CD4-positive, alpha-beta T cell (primary cell): ENCODE measurements at regions not wholly inside any gene's neighbourhood (a gene's known extent, or its start where the extent isn't known, plus 50 kb on each side); places are given as distances from the start of the nearest gene placed in this dataset.

Source experiments
- ATAC-seq: fragments of 200-7000 bp; cut with Tn5 transposase; one replicate; pipeline ENCODE4 v1.10.0; 2022; ENCODE audit warnings: mild to moderate bottlenecking; ENCODE audit not compliant: poor library complexity
- CTCF ChIA-PET: fragments of 350-600 bp; sonication (Branson Sonifier 250); formaldehyde crosslinking; loops from one replicate; lab custom pipeline; 2021; ENCODE audit warnings: antibody characterized with exemption, inconsistent platforms; lab: Charles Lee
- POLR2A ChIA-PET: fragments of 350-600 bp; sonication (Branson Sonifier 250); formaldehyde crosslinking; loops from one replicate; lab custom pipeline; 2021; ENCODE audit warnings: antibody characterized with exemption, inconsistent platforms; lab: Charles Lee
- DNase-seq, 14 experiments: peaks; one replicate each; pipeline ENCODE4 v3.0.0-alpha.2; 2013 to 2020; ENCODE audit warnings: mixed read lengths in 2 of 14
- H3K27ac ChIP-seq, 2 donors: one replicate each; pipeline versions ENCODE4 v1.5.1 to v1.7.0; 2013; ENCODE audit warnings: low read length in 2 of 2, low read depth in 1 of 2, mild to moderate bottlenecking in 1 of 2
- H3K27me3 ChIP-seq, 2 experiments: 1 replicate in 1 of 2; 2 replicates in 1 of 2; pipeline versions ENCODE4 v1.6.1 to v1.7.0; 2013; ENCODE audit warnings: low read length in 2 of 2, control low read depth in 1 of 2, mild to moderate bottlenecking in 1 of 2, moderate library complexity in 1 of 2; ENCODE audit not compliant: insufficient read depth in 2 of 2, control insufficient read depth in 1 of 2
- H3K36me3 ChIP-seq: one replicate; pipeline ENCODE4 v1.6.1; 2013; ENCODE audit warnings: low read length, control low read depth; ENCODE audit not compliant: insufficient read depth
- H3K4me1 ChIP-seq: one replicate; pipeline ENCODE4 v1.6.1; 2013; ENCODE audit warnings: low read length, control low read depth; ENCODE audit not compliant: insufficient read depth
- H3K4me3 ChIP-seq: one replicate; pipeline ENCODE4 v1.5.1; 2013; ENCODE audit warnings: mild to moderate bottlenecking, low read length, moderate library complexity
- H3K9me3 ChIP-seq, 2 experiments: 1 replicate in 1 of 2; 2 replicates in 1 of 2; pipeline versions ENCODE4 v1.6.1 to v1.7.0; 2013; ENCODE audit warnings: low read length in 2 of 2, mild to moderate bottlenecking in 2 of 2, control low read depth in 1 of 2, moderate library complexity in 1 of 2; ENCODE audit not compliant: control insufficient read depth in 1 of 2, insufficient read depth in 1 of 2
- H3K27ac Mint-ChIP-seq: one replicate; pipeline ENCODE4 v1.8.0; 2020; ENCODE audit warnings: mixed read lengths
- H3K27me3 Mint-ChIP-seq: one replicate; pipeline ENCODE4 v1.8.0; 2021; ENCODE audit warnings: mixed read lengths
- H3K36me3 Mint-ChIP-seq: one replicate; pipeline ENCODE4 v1.8.0; 2021; ENCODE audit warnings: low read depth, mixed read lengths
- H3K4me1 Mint-ChIP-seq: one replicate; pipeline ENCODE4 v1.8.0; 2021; ENCODE audit warnings: low read depth, mixed read lengths
- H3K4me3 Mint-ChIP-seq: one replicate; pipeline ENCODE4 v1.8.0; 2020; ENCODE audit warnings: mild to moderate bottlenecking, mixed read lengths
- H3K9me3 Mint-ChIP-seq: one replicate; pipeline ENCODE4 v1.8.0; 2020; ENCODE audit warnings: mixed read lengths
- CTCF ChIP-seq: fragments of 200-600 bp; IDR thresholded peaks from one replicate; pipeline ENCODE4 v1.8.0; 2022; ENCODE audit warnings: antibody characterized with exemption, mild to moderate bottlenecking
- intact Hi-C, 2 experiments: fragments of 100-400 bp; cut with DNase I in 1 of 2; cut with micrococcal nuclease in 1 of 2; formaldehyde crosslinking; loops; one replicate each; pipeline versions ENCODE4 v1.15.1 to v1.9.0; 2023 to 2025; cut with DNase I, micrococcal nuclease

GRCh38 chr5:164753434-164753833 lies 1248.0 kb downstream of the MAT2B start:
- no peak overlapping the region for H3K4me3 Mint-ChIP-seq
- ChIA-PET CTCF (no interaction called here), POLR2A (no interaction called here)
- H3K27ac Mint-ChIP-seq, result no peak overlapping the region
- no peaks in the 10 kb centered on the region for H3K4me1 Mint-ChIP-seq
- H3K27me3 Mint-ChIP-seq, result no peaks in the 10 kb centered on the region
- DNase-seq (no peak), ATAC-seq (no peak)
- Histone ChIP-seq H3K27me3 (no peaks in the 10 kb centered on the region), H3K9me3 (no peaks in the 10 kb centered on the region), H3K36me3 (no peaks in the 10 kb centered on the region), H3K4me3 (no peak overlapping the region), H3K4me1 (no peaks in the 10 kb centered on the region), H3K27ac (no peak overlapping the region)
- H3K9me3 Mint-ChIP-seq, result no peaks in the 10 kb centered on the region
- H3K36me3 Mint-ChIP-seq, result no peaks in the 10 kb centered on the region
- TF ChIP-seq CTCF, result no peak
- intact Hi-C loops, result no loop called here

- intact Hi-C loops, result no loop called here
- TF ChIP-seq CTCF, result no peak
- H3K4me3 ChIP-seq, result no peak overlapping the region
- Mint-ChIP-seq H3K27me3 (no peaks in the 10 kb centered on the region), H3K27ac (no peak overlapping the region), H3K36me3 (no peaks in the 10 kb centered on the region), H3K4me1 (no peaks in the 10 kb centered on the region), H3K4me3 (no peak overlapping the region), H3K9me3 (peaks cover 7% of the 10 kb centered on the region)
- CTCF ChIA-PET, result no interaction called here
- H3K9me3 ChIP-seq, result peaks cover 0 to 4% of the 10 kb centered on the region in 2 experiments
- POLR2A ChIA-PET, result no interaction called here
- H3K27me3 ChIP-seq, result no peaks in the 10 kb centered on the region
- H3K36me3 ChIP-seq, result no peaks in the 10 kb centered on the region
- no peak for DNase-seq
- no peak for ATAC-seq
- no peak overlapping the region for H3K27ac ChIP-seq
- H3K4me1 ChIP-seq, result no peaks in the 10 kb centered on the region
These were observed 1257.8 kb downstream of the MAT2B start for GRCh38 chr5:164763206-164763605.

- Histone ChIP-seq H3K9me3 (peaks cover 0 to 5% of the 10 kb centered on the region in 2 experiments), H3K4me1 (no peaks in the 10 kb centered on the region), H3K4me3 (no peak overlapping the region), H3K36me3 (no peaks in the 10 kb centered on the region), H3K27ac (no peak overlapping the region), H3K27me3 (no peaks in the 10 kb centered on the region)
- H3K4me1 Mint-ChIP-seq, result no peaks in the 10 kb centered on the region
- TF ChIP-seq CTCF, result no peak
- intact Hi-C loops, result no loop called here
- DNase-seq (no peak), ATAC-seq (no peak)
- ChIA-PET CTCF (no interaction called here), POLR2A (no interaction called here)
- H3K4me3 Mint-ChIP-seq, result no peak overlapping the region
- H3K27ac Mint-ChIP-seq, result no peak overlapping the region
- peaks cover 7% of the 10 kb centered on the region for H3K9me3 Mint-ChIP-seq
- H3K27me3 Mint-ChIP-seq, result no peaks in the 10 kb centered on the region
- H3K36me3 Mint-ChIP-seq, result no peaks in the 10 kb centered on the region
These were observed 1266.7 kb downstream of the MAT2B start for GRCh38 chr5:164772122-164772521.
